HFF-Myc (cell line): ENCODE measurements at regions not wholly inside any gene's neighbourhood (a gene's known extent, or its start where the extent isn't known, plus 50 kb on each side); places are given as distances from the start of the nearest gene placed in this dataset.

Experiments used
- DNase-seq: peaks from one replicate; pipeline ENCODE4 v3.0.0-alpha.2; 2011; ENCODE audit warnings: low read depth; ENCODE audit errors: extremely low read depth
- H3K4me3 ChIP-seq: replicated peaks from 2 replicates; pipeline ENCODE4 v1.5.1; 2011; ENCODE audit warnings: low read depth, mild to moderate bottlenecking, control low read depth, low read length
- TF ChIP-seq, protein P1 (sequence below): IDR thresholded peaks from 2 replicates; pipeline ENCODE4 v1.5.1; 2012; ENCODE audit warnings: mild to moderate bottlenecking, low read depth, low read length, control low read depth; ENCODE audit errors: missing control alignments

DNA sequence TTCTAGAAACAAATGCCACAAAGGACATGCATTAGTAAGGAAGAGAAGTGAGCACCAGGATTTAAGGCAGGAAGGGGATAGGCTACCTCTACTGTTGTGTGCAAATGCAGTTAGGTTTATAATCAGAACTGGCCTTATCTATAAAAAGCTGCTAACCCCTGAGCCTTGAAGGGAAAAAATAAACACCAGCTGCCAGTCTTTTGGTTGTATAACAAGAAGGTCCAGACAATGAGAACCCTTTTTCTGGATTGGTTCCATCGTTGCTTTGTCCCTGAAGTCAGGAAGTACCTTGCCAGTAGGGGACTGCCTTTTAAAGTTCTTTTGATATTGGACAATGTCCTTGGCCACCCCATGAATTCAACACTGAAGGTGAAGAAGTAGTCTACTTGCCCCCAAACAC is 126.7 kb upstream of the OTUD4 start:
- H3K4me3 ChIP-seq: no peak overlapping the region
- TF ChIP-seq, protein P1, sequence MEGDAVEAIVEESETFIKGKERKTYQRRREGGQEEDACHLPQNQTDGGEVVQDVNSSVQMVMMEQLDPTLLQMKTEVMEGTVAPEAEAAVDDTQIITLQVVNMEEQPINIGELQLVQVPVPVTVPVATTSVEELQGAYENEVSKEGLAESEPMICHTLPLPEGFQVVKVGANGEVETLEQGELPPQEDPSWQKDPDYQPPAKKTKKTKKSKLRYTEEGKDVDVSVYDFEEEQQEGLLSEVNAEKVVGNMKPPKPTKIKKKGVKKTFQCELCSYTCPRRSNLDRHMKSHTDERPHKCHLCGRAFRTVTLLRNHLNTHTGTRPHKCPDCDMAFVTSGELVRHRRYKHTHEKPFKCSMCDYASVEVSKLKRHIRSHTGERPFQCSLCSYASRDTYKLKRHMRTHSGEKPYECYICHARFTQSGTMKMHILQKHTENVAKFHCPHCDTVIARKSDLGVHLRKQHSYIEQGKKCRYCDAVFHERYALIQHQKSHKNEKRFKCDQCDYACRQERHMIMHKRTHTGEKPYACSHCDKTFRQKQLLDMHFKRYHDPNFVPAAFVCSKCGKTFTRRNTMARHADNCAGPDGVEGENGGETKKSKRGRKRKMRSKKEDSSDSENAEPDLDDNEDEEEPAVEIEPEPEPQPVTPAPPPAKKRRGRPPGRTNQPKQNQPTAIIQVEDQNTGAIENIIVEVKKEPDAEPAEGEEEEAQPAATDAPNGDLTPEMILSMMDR: no peak
- no peak for DNase-seq

DNA sequence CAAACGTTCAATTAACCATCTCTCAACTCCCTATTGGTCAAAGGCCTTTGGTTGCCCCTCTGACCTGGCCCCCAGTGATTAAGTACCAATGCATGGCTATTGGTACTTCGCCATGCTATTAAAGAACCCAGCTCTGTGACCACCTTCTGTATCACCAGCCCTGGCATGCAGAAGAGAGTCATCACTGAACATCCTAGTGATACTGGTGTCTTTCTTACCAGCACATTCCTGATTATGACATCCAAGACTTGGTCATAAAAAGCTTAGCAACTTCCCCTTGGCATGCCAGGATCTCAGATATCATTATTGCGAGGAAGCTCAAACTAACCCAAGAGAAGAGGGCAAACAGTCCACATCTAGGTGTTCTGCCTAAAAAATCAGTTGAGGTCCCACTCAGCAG is 122.3 kb upstream of the OTUD4 start:
- no peak overlapping the region for H3K4me3 ChIP-seq
- no peak for DNase-seq
- TF ChIP-seq, protein P1: no peak

DNA sequence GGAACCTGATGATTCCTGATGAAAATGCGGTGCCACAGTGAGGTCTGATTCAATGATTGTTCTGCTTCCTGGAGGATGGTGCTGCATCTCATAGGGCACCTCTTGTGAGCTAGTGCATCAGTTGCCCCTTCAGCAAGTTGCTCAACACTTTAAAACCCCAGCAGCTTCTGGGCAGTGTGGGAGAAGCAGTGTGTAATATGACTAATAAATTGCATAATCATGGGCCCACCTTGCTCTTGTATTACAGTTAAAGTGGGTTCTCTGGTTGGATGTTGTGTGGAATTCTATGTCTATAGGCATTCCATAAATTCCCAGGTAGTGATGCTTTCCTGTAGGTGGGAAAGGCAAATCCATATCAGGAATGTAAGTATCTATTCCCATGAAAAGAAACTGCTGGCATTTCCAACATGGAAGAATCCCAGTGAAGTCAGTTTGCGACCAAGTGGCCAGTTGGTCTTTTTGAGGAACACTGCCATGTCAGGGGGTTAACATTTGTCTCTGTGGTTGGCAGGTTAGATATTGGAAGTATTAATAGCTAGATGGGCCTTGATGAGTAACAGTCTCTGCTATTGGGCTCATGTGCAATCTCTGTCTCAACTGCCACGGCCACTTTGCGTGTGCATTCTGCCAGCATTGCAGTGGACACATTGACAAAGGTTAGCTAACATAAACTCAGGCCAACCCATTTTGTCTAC is 121.1 kb upstream of the OTUD4 start:
- DNase-seq: no peak
- H3K4me3 ChIP-seq: no peak overlapping the region
- TF ChIP-seq, protein P1: no peak

DNA sequence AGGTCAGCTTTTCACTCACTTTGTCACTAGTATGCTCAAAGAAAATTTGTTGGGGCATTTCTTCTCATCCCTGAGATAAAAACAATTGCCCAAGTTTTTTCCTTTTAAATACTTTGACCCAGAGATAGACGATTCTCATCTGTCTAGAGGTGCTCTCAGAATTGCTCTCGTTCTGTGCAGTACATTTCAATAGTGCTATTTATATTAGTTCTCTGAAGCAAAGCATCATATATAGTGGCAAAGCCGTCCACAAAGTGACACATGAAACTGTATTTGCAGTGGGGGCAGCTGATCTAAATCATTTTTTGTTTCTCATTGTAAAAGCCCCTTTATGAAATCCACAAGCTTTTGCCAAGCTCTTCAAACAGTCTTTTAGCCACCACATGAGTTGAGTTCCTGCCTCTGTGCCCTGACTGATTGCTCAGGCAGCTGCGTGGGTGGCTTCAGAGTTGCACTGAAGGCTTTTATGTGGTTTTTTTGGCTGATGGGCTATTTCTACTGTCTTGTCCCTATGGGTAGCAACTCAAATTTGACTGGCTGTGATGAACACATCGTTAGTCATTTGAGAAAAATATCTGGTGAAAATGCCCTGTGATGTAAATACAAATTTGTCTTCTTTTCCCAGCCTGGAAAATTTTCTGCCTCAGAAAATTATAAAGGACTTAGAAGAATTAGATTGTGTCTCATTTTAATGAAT is 119.1 kb upstream of the OTUD4 start:
- no peak overlapping the region for H3K4me3 ChIP-seq
- TF ChIP-seq, protein P1: no peak
- peak; percentile 67 for DNase-seq

DNA sequence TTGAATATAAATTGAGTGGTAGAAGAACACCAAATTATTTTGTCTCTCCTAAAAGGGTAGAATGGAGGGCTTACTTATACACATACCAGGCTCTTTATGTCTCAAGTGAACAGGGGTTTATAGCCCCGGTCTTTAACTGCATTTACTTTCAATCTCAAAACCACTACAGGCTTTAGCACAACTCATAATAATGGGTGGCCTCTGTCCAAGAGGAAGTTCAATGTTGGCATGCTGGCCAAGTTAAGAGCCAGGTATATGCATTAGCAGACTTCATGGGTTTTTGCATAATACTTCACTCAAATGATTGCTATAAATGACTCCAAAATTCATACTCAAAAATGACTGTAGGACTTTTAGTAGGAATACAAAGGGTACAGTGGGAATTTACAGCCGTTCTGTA is 118.5 kb upstream of the OTUD4 start:
- no peak for DNase-seq

DNA sequence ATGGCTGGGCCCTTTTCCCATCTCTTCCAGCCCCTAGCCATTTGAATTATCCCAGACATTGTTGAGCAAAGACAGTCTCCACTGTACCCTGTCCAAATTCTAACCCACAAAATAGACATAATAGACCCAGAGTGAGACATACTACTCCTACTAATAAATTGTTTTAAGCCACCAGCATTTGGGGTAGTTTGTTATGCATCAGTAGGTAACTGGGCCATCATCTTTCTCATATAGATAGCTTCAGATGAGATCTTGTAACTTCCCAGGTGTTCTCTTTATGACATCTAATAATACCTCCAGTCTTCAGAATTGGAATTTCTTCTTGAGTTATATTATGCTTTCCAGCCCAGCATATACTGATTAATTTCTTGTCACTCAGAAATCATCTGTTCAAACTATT is 117.2 kb upstream of the OTUD4 start:
- H3K4me3 ChIP-seq: no peak overlapping the region

More for the DNA sequence above, 118.5 kb upstream of the OTUD4 start:
- no peak overlapping the region for H3K4me3 ChIP-seq
- TF ChIP-seq, protein P1: no peak

More for the DNA sequence above, 117.2 kb upstream of the OTUD4 start:
- TF ChIP-seq, protein P1: no peak
- DNase-seq: no peak
